Dermis microvascular lymphatic vessel endothelial cell (primary cell): ENCODE measurements at regions not wholly inside any gene's neighbourhood (a gene's known extent, or its start where the extent isn't known, plus 50 kb on each side); places are given as distances from the start of the nearest gene placed in this dataset.

ENCODE experiments used
- DNase-seq, 2 donors: peaks; one replicate each; pipeline versions ENCODE4 v3.0.0 to v3.0.0-alpha.2; 2010; ENCODE audit warnings: low read depth in 2 of 2

DNA sequence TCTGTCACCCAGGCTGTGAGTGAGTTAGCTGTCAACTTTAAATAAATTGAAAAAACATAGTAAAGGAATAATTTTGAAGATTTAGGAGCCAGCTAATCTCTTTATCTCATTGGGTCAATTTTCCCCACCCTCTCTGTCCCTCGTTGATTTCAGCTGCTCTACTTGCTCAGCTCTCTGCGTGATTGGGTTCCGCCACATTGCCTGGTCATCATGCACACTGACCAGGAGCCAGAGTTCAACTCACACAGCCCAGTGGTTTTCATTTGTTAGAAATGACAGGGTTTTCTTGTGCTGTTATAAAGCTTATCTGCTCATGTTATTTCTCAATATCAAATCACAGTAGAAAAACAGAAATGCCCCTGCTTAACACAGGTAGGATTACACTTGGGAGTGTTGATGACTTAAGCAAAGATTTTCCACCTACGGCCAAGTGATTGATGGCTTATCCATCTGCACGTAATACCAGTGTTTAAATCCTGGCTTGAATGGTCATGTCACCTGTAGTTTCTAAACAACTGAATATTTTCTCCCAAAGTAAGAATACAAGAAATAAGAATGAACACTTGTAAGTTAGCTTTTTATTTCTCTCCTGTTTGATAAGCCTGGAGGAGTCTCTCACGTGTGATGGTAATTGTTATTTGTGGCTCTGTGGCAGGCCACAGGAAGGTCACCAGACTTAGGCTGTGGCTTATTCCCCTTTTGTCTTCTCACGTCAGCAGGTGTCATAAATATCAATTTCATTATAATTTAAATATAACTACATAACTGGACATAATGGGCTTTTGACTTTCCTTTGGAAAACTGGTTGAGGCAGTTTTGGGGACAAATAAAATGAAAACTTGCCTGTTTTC, 367.2 kb upstream of the DDHD1 start:
- DNase-seq: no peak

DNA sequence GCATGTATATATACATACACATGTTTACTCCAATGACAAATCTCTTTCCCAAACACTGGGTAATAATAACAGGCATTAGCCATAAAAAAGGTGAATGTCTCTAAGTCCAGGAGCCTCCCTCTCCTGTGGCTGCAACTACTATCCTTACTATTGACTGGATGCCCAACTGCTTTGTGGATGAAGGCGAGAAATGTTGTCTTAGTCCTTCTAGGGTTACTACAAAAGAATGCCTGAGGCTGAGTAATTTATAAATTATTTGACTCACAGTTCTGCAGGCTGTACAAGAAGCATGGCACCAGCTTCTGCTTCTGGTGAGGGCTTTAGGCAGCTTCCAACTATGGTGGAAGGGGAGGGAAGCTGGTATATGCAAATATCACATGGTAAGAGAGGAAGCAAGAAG, 366.0 kb upstream of the DDHD1 start:
- DNase-seq: no peak

- no peak for DNase-seq
These were observed 364.3 kb upstream of the DDHD1 start for GRCh38 chr14:53517270-53517960.

DNA sequence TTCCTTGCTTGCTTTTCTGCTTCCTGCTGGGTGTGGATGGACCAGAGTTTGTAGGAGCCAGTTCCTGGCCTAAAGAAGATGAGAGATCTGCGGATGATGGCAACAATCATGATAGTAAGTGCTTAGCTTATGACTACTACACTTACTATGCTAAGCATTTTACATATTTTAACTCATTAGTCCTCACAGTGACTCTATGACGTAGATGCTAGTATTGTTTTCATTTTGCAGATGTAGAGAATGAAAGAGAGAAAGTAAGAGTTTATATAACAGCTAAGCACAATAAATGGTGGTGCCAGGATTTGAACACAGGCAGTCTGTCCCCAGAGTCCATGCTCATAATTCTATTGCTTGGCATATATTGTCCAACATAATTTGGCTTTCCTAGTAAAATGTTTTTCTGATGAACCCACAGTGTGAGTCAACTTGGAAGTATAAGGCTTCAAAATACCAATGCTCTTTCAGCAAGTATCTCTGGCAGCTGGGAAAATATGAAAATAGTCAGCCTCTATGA, 363.2 kb upstream of the DDHD1 start:
- no peak for DNase-seq

DNA sequence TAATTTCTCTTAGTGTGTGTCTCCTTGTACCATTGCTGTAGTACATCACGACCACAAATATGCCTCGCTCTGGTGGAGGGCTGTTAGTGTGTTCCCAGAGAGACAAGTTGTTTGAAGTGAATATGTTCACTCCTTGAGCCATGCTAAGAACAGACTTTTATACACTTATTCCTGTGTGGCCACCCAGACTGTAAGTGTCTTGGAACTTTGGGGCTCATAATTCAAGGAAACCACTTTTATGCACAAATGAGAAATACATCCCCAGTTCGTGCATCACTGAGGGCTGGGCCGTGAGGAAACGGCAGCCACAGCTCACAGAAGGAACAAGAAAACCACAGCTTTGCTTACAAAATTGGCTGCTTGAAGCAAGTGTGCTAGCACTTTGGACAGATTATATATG, 362.2 kb upstream of the DDHD1 start:
- DNase-seq: no peak

GRCh38 chr14:53514197-53514596, 361.1 kb upstream of the DDHD1 start:
- DNase-seq: no peak

DNA sequence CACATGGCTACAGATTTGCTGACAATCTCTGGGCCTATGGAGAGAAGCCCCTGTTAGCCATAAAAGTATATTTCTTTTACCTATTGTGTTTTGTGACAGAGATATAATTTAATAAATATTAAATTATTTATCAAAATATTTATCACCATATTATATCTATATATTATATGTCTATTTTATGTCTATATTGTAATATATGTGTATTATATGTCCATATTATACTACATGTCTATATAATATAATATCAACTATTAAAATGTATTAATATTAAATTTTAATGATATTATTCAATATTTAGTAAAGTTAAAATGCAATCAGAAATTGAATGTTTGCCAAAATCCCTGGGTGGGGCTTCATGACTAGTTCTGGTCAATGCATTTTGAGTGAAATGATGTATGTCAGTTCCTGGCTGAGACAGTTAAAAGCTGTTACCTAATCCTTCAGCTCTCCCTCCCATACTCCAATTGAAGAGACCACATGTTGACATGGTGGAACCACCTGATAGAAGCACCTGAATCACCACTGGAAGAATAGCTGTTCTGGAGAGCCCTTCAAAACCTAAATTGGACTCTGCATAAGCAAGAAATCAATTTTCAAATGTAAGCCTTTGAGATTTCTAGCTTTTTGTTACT, 357.3 kb upstream of the DDHD1 start:
- DNase-seq: no peak

DNA sequence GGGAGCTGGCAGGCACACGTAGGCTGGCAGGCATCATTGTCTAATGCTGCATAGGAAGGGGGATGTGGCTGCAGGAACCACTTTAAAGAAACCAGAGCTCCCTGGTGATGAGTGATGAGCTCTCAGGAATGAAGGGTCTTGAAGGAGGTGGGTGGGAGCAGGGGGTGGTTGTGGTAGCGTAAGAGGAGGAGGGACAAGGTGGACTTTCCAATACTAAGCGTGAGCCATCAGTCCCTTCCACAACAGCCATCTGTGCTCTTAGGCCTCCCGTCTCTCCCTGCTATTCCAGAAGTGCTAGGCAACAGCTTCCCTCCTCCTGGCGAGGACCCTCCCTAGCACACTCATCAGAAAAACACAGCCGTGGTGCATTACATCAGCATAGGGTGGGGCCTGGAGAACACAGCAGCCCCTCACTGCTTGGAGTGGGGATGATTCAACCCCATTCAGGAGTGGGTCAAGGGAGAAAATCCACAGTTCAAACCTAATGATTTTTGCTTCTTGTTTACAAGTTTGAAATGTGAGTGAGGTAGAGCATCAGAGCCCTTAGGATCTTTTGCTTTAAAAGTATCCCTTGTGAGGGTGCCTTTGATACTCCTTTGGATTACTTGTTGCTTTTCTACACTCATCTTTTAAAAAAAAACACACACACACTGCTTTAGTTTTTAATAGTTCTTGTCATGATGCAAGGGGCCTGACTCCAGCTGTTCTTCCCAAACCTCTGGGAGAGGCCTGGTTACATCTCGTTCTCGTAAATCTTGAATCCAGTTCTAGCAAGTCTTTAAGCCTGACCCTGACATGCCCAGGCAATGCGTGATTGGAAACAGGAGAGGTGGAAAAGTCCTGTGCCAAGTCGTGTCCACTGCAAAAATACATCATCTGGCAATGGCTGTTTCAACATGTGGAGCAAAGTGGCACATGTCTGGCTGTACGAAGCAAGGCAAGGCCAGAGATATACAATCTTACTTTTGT, 356.4 kb upstream of the DDHD1 start:
- DNase-seq: no peak

- no peak for DNase-seq
These were observed 348.5 kb upstream of the DDHD1 start for GRCh38 chr14:53501361-53502211.

DNA sequence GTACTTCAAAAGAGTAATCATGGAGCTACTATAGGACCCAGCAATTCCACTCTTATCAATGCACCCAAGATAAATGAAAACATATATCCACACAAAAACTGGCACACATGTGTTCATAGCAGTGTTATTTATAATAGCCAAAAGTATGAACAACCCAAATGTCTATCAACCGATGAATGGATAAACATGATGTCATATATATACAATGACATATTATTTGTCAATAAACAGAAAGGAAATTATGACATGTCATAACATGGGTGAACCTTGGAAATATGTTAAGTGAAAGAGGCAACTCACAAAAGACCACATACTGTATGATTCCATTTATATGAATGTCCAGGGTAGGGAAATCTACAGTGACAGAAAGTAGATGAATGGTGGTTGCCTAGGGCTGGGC, 347.1 kb upstream of the DDHD1 start:
- DNase-seq: no peak

GRCh38 chr14:53496668-53497067, 343.5 kb upstream of the DDHD1 start:
- DNase-seq: no peak

- no peak for DNase-seq
These were observed 342.8 kb upstream of the DDHD1 start for GRCh38 chr14:53495846-53496343.

DNA sequence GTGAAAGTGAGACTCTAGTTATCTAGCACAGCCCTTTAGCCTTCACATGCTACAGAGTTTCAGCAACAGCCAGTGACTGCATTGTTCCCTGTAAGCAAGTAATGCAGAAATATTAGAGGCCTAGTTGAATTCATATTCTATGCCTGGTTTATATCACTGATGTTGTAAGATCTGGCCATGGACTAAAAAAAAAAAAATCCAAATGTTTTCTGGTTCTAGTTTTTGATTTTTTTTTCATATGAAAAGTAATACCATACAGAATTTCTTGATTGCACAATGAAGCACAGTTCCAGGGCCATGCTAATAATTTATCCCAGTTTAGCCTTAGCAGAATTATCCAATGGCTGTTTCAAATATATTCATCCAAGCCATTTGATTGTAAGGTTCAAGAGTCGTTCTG, 341.5 kb upstream of the DDHD1 start:
- DNase-seq: no peak

DNA sequence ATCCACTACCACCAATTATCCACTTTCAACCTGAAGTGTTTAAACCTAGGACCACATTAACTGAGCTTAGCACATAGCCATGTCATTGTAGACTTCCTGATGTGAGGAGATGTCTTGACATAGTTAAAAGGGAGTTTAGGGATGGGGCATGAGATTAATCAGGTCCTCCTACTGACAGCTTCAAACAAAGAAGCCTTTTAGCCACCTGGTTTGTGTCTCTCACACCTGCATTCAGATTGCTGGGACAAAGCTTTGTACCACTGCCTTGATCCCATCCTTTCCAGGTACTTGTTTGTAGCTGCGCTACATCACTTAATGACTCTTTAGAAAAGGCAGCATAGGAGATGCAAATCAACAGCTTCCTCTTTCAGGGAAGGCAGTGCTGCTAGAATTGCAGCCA, 340.7 kb upstream of the DDHD1 start:
- DNase-seq: no peak

- DNase-seq: no peak
These were observed 340.2 kb upstream of the DDHD1 start for GRCh38 chr14:53493320-53493719.

DNA sequence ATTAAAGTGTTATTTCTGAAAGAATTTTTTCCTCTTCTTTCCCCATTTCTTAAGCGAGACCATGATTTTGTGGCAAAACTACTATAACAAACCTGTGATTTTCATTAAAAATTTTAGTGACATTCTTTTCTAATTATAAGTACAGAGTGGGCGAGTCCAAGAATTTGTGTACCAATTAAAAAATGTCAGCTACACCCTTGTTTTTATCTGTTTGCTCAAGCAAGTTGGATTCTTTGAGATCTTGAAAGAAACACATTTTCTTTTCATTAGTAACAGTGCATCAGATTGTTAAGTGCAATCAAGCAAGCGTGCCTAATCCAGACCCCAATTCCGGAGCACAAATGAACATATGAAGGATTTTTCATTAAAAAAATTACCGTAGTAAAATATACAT, 338.8 kb upstream of the DDHD1 start:
- no peak for DNase-seq

DNA sequence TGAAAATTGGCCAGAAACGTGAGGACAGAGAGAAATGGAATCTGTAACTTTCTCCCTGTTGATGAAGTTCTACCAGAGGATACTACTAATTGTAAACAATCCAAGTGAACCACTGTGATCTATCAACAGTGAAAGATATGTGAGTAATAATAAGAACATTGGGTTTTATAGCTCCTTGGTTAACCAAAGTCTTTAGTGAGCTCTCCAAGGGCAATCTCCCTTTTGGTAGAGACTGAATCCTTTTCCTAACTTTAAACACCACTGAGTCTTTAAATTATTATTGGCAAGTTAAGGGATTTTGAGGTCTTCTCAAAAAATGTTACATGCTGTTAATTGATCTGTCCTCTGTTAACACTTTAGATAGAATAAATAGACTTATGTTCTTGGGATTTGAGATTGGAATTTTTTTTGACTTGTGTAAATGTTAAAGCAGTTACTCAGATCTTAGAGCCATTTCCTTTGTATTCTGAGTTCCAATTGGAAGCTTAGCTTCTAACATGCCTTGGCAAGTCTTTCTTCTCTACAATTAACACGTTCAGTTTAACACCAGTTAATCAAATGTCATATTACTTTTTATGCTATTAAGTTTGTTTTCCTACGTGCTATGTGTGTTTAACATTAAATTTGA, 338.2 kb upstream of the DDHD1 start:
- no peak for DNase-seq

DNA sequence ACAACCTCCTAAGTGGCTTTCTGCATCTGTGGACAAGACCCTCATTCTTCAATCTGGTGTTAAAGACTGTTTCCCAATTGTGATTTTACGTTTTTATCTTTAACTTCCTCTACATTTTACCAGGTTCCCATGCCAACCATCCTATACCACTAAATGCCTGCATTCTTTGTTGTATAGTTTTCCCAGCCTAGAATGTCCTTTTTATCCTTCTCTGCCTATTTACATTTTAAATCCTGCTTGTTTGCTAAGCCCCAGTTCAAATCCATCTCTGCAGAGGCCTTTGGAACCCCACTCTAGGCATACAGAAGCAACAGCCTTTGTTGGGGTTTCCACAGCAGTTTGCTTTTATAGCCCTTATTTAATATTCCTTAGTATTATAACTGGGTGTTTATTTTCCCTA, 325.1 kb upstream of the DDHD1 start:
- no peak for DNase-seq

DNA sequence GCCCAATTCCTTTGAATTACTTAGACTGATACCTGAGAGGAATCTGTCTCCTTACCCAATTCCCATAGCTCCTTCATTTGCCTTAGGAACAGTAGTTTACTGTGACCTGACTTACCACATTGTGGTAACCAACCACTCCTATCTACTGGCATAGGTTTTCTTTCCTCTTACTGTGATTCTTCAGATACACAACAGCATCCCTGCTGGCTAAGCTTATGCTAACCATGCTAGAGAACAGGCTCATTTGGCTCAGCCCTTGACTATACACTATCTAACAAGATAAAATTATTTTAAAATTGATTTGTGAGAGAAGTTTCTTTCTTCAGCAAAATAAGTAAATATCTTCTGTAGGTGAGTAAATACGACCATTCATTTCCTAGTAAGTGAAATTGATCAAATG, 320.4 kb upstream of the DDHD1 start:
- DNase-seq: no peak

- no peak for DNase-seq
These were observed 319.2 kb upstream of the DDHD1 start for GRCh38 chr14:53472306-53472705.
